ENCODE measurements at regions not wholly inside any gene's neighbourhood (a gene's known extent, or its start where the extent isn't known, plus 50 kb on each side); places are given as distances from the start of the nearest gene placed in this dataset.

DNA sequence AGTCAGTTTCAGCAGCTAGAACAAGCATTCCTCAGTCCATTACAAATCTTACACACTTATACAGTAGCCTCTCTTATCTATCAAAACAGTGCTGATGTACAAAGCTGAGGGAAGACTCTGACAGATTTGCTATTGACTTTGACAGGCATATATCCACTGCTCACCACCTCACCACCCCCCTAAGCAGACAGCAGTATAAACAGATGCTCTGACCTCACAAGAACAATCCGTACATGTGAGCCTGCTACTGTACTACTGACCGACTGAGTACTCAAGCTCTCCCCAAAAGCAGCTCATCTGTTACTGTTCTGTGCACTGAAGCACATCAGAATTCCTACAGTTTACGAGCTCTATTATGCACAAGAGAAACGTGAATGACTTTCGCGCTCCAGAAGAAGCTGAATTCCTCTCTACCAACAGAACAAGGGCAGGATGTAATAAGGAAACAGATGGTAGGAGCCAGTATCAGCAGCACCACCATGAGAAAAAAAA lies 95.6 kb upstream of the PDE1A start:
- peaks cover 3% of the 10 kb centered on the region; the same call in 1 of the 2 replicates for H3K9me3 Mint-ChIP-seq
- H3K27ac Mint-ChIP-seq = peak overlapping the region; percentile 63; the same call in 1 of the 2 replicates
- ATAC-seq (peak; percentile 68), DNase-seq (ENCODE audit: low spot score) (no peak)
- 0 out of 2 replicates have a peak, but pooled peaks cover 2% of the 10 kb centered on the region for H3K36me3 Mint-ChIP-seq
- ChIA-PET POLR2A (no interaction called here), CTCF (no interaction called here)
- peaks cover 3% of the 10 kb centered on the region; the same call in 1 of the 2 replicates for H3K4me1 Mint-ChIP-seq
- no peaks in the 10 kb centered on the region for H3K27me3 Mint-ChIP-seq (ENCODE audit: low read depth)
- H3K4me3 Mint-ChIP-seq = no peak overlapping the region
- TF ChIP-seq CREM (CRISPR knock-in tag; IDR thresholded peaks at IDR 0.05) (no peak), NR2C2 (CRISPR knock-in tag; IDR thresholded peaks at IDR 0.05) (no peak), PRRX2 (CRISPR knock-in tag; IDR thresholded peaks at IDR 0.05) (no peak), ZNF263 (CRISPR knock-in tag; IDR thresholded peaks at IDR 0.05; ENCODE audit: low read depth) (no peak), ZNF138 (CRISPR knock-in tag; conservative IDR thresholded peaks at IDR 0.05) (no peak), SP1 (CRISPR knock-in tag; conservative IDR thresholded peaks at IDR 0.05) (no peak), NR3C1 (CRISPR knock-in tag; conservative IDR thresholded peaks at IDR 0.05; ENCODE audit: low read depth) (no peak), ESRRA (CRISPR knock-in tag; IDR thresholded peaks at IDR 0.05; ENCODE audit: borderline replicate concordance) (no peak)
- TF ChIP-seq, protein P1, sequence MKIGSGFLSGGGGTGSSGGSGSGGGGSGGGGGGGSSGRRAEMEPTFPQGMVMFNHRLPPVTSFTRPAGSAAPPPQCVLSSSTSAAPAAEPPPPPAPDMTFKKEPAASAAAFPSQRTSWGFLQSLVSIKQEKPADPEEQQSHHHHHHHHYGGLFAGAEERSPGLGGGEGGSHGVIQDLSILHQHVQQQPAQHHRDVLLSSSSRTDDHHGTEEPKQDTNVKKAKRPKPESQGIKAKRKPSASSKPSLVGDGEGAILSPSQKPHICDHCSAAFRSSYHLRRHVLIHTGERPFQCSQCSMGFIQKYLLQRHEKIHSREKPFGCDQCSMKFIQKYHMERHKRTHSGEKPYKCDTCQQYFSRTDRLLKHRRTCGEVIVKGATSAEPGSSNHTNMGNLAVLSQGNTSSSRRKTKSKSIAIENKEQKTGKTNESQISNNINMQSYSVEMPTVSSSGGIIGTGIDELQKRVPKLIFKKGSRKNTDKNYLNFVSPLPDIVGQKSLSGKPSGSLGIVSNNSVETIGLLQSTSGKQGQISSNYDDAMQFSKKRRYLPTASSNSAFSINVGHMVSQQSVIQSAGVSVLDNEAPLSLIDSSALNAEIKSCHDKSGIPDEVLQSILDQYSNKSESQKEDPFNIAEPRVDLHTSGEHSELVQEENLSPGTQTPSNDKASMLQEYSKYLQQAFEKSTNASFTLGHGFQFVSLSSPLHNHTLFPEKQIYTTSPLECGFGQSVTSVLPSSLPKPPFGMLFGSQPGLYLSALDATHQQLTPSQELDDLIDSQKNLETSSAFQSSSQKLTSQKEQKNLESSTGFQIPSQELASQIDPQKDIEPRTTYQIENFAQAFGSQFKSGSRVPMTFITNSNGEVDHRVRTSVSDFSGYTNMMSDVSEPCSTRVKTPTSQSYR (CRISPR knock-in tag; IDR thresholded peaks at IDR 0.05) = no peak
- TF ChIP-seq, protein P2, sequence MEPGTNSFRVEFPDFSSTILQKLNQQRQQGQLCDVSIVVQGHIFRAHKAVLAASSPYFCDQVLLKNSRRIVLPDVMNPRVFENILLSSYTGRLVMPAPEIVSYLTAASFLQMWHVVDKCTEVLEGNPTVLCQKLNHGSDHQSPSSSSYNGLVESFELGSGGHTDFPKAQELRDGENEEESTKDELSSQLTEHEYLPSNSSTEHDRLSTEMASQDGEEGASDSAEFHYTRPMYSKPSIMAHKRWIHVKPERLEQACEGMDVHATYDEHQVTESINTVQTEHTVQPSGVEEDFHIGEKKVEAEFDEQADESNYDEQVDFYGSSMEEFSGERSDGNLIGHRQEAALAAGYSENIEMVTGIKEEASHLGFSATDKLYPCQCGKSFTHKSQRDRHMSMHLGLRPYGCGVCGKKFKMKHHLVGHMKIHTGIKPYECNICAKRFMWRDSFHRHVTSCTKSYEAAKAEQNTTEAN (CRISPR knock-in tag; IDR thresholded peaks at IDR 0.05) = no peak
- TF ChIP-seq, protein P3, sequence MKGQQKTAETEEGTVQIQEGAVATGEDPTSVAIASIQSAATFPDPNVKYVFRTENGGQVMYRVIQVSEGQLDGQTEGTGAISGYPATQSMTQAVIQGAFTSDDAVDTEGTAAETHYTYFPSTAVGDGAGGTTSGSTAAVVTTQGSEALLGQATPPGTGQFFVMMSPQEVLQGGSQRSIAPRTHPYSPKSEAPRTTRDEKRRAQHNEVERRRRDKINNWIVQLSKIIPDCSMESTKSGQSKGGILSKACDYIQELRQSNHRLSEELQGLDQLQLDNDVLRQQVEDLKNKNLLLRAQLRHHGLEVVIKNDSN (CRISPR knock-in tag; IDR thresholded peaks at IDR 0.05) = no peak
- TF ChIP-seq, protein P4, sequence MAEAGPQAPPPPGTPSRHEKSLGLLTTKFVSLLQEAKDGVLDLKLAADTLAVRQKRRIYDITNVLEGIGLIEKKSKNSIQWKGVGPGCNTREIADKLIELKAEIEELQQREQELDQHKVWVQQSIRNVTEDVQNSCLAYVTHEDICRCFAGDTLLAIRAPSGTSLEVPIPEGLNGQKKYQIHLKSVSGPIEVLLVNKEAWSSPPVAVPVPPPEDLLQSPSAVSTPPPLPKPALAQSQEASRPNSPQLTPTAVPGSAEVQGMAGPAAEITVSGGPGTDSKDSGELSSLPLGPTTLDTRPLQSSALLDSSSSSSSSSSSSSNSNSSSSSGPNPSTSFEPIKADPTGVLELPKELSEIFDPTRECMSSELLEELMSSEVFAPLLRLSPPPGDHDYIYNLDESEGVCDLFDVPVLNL (CRISPR knock-in tag; IDR thresholded peaks at IDR 0.05; ENCODE audit: borderline replicate concordance, low read depth) = no peak

DNA sequence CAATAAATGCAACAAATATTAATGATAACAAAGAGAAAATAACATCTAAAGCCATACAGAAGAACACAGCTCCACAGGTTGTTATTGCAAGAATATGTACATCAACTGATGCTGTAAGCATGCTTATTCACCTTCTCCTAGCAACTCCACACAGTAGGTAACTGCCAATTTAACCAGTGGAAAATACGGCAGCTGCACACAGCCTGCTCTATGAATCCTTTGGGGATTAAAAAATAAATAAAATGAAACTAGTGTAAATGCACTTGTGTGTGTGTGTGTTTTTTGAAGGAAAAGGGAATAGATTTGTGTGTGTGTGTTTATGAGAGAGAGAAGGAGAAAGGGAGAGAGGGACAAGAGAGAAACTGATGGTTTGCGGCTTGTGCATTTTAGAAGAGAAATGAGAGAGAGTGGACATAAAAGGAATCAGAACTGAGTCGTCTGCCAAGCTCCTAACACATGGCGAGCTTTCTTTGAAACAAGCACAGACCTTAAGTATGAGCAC lies 96.2 kb upstream of the PDE1A start:
- Mint-ChIP-seq H3K4me3 (no peak overlapping the region), H3K27ac (peak overlapping the region; percentile 51; the same call in 1 of the 2 replicates), H3K9me3 (peaks cover 8% of the 10 kb centered on the region), H3K27me3 (ENCODE audit: low read depth) (no peaks in the 10 kb centered on the region), H3K36me3 (peaks cover 8% of the 10 kb centered on the region), H3K4me1 (peaks cover 4% of the 10 kb centered on the region)
- DNase-seq (ENCODE audit: low spot score) (no peak), ATAC-seq (0 out of 2 replicates have a peak, but pooled peaks have one; percentile 18)
- POLR2A ChIA-PET = no interaction called here
- CTCF ChIA-PET = no interaction called here
- TF ChIP-seq OVOL2 (CRISPR knock-in tag; IDR thresholded peaks at IDR 0.05; ENCODE audit: borderline replicate concordance) (no peak), ZNF317 (CRISPR knock-in tag; IDR thresholded peaks at IDR 0.05; ENCODE audit: borderline replicate concordance, low read depth) (no peak), GTF2I (CRISPR knock-in tag; conservative IDR thresholded peaks at IDR 0.05) (no peak), JUN (CRISPR knock-in tag; IDR thresholded peaks at IDR 0.05) (no peak), NR1H2 (CRISPR knock-in tag; IDR thresholded peaks at IDR 0.05) (no peak)
- TF ChIP-seq, protein P5, sequence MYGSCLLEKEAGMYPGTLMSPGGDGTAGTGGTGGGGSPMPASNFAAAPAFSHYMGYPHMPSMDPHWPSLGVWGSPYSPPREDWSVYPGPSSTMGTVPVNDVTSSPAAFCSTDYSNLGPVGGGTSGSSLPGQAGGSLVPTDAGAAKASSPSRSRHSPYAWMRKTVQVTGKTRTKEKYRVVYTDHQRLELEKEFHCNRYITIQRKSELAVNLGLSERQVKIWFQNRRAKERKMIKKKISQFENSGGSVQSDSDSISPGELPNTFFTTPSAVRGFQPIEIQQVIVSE (CRISPR knock-in tag; IDR thresholded peaks at IDR 0.05; ENCODE audit: borderline replicate concordance) = no peak
- TF ChIP-seq, protein P6, sequence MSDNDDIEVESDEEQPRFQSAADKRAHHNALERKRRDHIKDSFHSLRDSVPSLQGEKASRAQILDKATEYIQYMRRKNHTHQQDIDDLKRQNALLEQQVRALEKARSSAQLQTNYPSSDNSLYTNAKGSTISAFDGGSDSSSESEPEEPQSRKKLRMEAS (CRISPR knock-in tag; IDR thresholded peaks at IDR 0.05) = no peak

All from WTC11 (cell line).